ENCODE measurements at regions not wholly inside any gene's neighbourhood (a gene's known extent, or its start where the extent isn't known, plus 50 kb on each side); places are given as distances from the start of the nearest gene placed in this dataset.

GRCh38 chr9:28930766-28931165 lies 1357.5 kb upstream of the C9orf72 start:
- TF ChIP-seq REST (IDR thresholded peaks at IDR 0.05; ENCODE audit: borderline replicate concordance) (no peak), REST (CRISPR knock-in tag; IDR thresholded peaks at IDR 0.05; ENCODE audit: low read depth) (no peak), MAX (CRISPR knock-in tag; IDR thresholded peaks at IDR 0.05) (no peak), ETV6 (IDR thresholded peaks at IDR 0.05; ENCODE audit: borderline replicate concordance in 1 of 2, low read depth in 2 of 2, low read length in 1 of 2) (no peak), ETV6 (CRISPR knock-in tag; IDR thresholded peaks at IDR 0.05; ENCODE audit: borderline replicate concordance) (no peak), CTCF (IDR thresholded peaks at IDR 0.05 in 2 of 3, conservative IDR thresholded peaks at IDR 0.05 in 1 of 3; ENCODE audit: insufficient read depth in 2 of 3, low read depth in 1 of 3, low read length in 3 of 3) (no peak), EZH2 (IDR thresholded peaks at IDR 0.05; ENCODE audit: borderline replicate concordance, low read depth, low read length) (no peak), MAFK (IDR thresholded peaks at IDR 0.05; ENCODE audit: low read length) (no peak), ZBED1 (IDR thresholded peaks at IDR 0.05) (no peak)

Measured in K562 (cell line).